Esophagus squamous epithelium (tissue), 5 donors: ENCODE measurements at regions not wholly inside any gene's neighbourhood (a gene's known extent, or its start where the extent isn't known, plus 50 kb on each side); places are given as distances from the start of the nearest gene placed in this dataset.

Experiments used
- DNase-seq: peaks from one replicate; lab custom pipeline; 2025; lab: John Stamatoyannopoulos, UW
- H3K27ac ChIP-seq, 4 donors: fragments of 200-600 bp; sonication (generic); one replicate each; pipeline ENCODE4 v1.5.1; 2016 to 2019; ENCODE audit warnings: mild to moderate bottlenecking in 1 of 4
- H3K27me3 ChIP-seq, 4 donors: fragments of 200-600 bp; sonication (generic); 1 replicate in 3 of 4; 2 replicates in 1 of 4; pipeline versions ENCODE4 v1.5.1 to v1.6.0; 2017 to 2021; ENCODE audit warnings: antibody characterized with exemption in 1 of 4
- H3K36me3 ChIP-seq, 3 donors: fragments of 200-600 bp; sonication (generic); one replicate each; pipeline ENCODE4 v1.5.1; 2016 to 2019
- H3K4me1 ChIP-seq, 3 donors: fragments of 200-600 bp; sonication (generic); one replicate each; pipeline ENCODE4 v1.5.1; 2017 to 2019
- H3K4me3 ChIP-seq, 4 donors: fragments of 200-600 bp; sonication (generic); 1 replicate in 3 of 4; 2 replicates in 1 of 4; pipeline ENCODE4 v1.5.1; 2016 to 2019; ENCODE audit warnings: mild to moderate bottlenecking in 2 of 4, moderate library complexity in 1 of 4
- H3K9me3 ChIP-seq, 3 donors: fragments of 200-600 bp; sonication (generic); one replicate each; pipeline ENCODE4 v1.5.1; 2016 to 2019
- CTCF ChIP-seq, 6 experiments: fragments of 450-650 bp in 4 of 6; fragments of 200-600 bp in 2 of 6; sonication (generic) in 2 of 6; IDR thresholded peaks; one replicate each; pipeline ENCODE4 v1.5.1; 2016 to 2019; ENCODE audit warnings: antibody characterized with exemption in 6 of 6, mild to moderate bottlenecking in 4 of 6, moderate library complexity in 4 of 6
- POLR2A ChIP-seq, 4 donors: fragments of 450-650 bp; IDR thresholded peaks; one replicate each; pipeline ENCODE4 v1.6.1; 2017; ENCODE audit warnings: antibody characterized with exemption in 4 of 4, mild to moderate bottlenecking in 4 of 4, moderate library complexity in 3 of 4
- WGBS, 2 donors: methylation state at CpG; one replicate each; pipeline ENCODE4 v1.1.5; 2018; 5-methylcytosine and 5-hydroxymethylcytosine counted together
- intact Hi-C: fragments of 100-400 bp; cut with DNase I; formaldehyde crosslinking; loops from one replicate; pipeline ENCODE4 v1.15.0; 2022
- donor health status: DM: yes; HTN: yes; CAD: no.

- Histone ChIP-seq H3K27me3 (no peaks in the 10 kb centered on the region), H3K36me3 (no peaks in the 10 kb centered on the region), H3K27ac (no peak overlapping the region), H3K4me1 (no peaks in the 10 kb centered on the region), H3K4me3 (no peak overlapping the region), H3K9me3 (no peaks in the 10 kb centered on the region)
- TF ChIP-seq CTCF (IDR thresholded peaks at IDR 0.05): no peak
- no peak for TF ChIP-seq POLR2A (IDR thresholded peaks at IDR 0.05)
- no peak for DNase-seq
- 58 to 60% methylated on average over 4 of the region's 4 CpGs for WGBS, 2 donors
- intact Hi-C loops: no loop called here
Measured at GRCh38 chr10:81116201-81116600, 578.5 kb downstream of the SH2D4B start.

- no peak for DNase-seq
- H3K36me3 ChIP-seq: no peaks in the 10 kb centered on the region
- no peaks in the 10 kb centered on the region for H3K4me1 ChIP-seq
- H3K27ac ChIP-seq: no peak overlapping the region
- intact Hi-C loops: no loop called here
- no peak for TF ChIP-seq CTCF (IDR thresholded peaks at IDR 0.05)
- no peaks in the 10 kb centered on the region for H3K27me3 ChIP-seq
- no peaks in the 10 kb centered on the region for H3K9me3 ChIP-seq
- H3K4me3 ChIP-seq: no peak overlapping the region
Measured at GRCh38 chr10:81116990-81117389, 579.3 kb downstream of the SH2D4B start.

- H3K27me3 ChIP-seq: no peaks in the 10 kb centered on the region
- 43 to 55% methylated on average over 2 to 3 of the region's 3 CpGs for WGBS, 2 donors
- intact Hi-C loops: no loop called here
- TF ChIP-seq POLR2A (IDR thresholded peaks at IDR 0.05): no peak
- no peak for TF ChIP-seq CTCF (IDR thresholded peaks at IDR 0.05)
- no peak overlapping the region for H3K27ac ChIP-seq
- H3K36me3 ChIP-seq: no peaks in the 10 kb centered on the region
- no peaks in the 10 kb centered on the region for H3K9me3 ChIP-seq
- no peaks in the 10 kb centered on the region for H3K4me1 ChIP-seq
- H3K4me3 ChIP-seq: no peak overlapping the region
- DNase-seq: no peak
Measured at GRCh38 chr10:81127931-81128330, 590.2 kb downstream of the SH2D4B start.

GRCh38 chr10:81130014-81130413 lies 592.3 kb downstream of the SH2D4B start:
- no peak for DNase-seq
- Histone ChIP-seq H3K27me3 (no peaks in the 10 kb centered on the region), H3K4me3 (no peak overlapping the region), H3K9me3 (no peaks in the 10 kb centered on the region), H3K36me3 (no peaks in the 10 kb centered on the region), H3K27ac (no peak overlapping the region), H3K4me1 (no peaks in the 10 kb centered on the region)
- no peak for TF ChIP-seq CTCF (IDR thresholded peaks at IDR 0.05)
- no peak for TF ChIP-seq POLR2A (IDR thresholded peaks at IDR 0.05)
- 69 to 77% methylated on average over 2 of the region's 2 CpGs for WGBS, 2 donors
- intact Hi-C loops: no loop called here

- Histone ChIP-seq H3K9me3 (no peaks in the 10 kb centered on the region), H3K4me3 (no peak overlapping the region), H3K27ac (no peak overlapping the region), H3K36me3 (no peaks in the 10 kb centered on the region), H3K4me1 (no peaks in the 10 kb centered on the region), H3K27me3 (no peaks in the 10 kb centered on the region)
- intact Hi-C loops: no loop called here
- no peak for DNase-seq
- WGBS, 2 donors: 50 to 54% methylated on average over 3 of the region's 3 CpGs
- TF ChIP-seq CTCF (IDR thresholded peaks at IDR 0.05) (no peak), POLR2A (IDR thresholded peaks at IDR 0.05) (no peak)
Measured at GRCh38 chr10:81135851-81136250, 598.1 kb downstream of the SH2D4B start.
